AG10803 (cell line): ENCODE measurements at regions not wholly inside any gene's neighbourhood (a gene's known extent, or its start where the extent isn't known, plus 50 kb on each side); places are given as distances from the start of the nearest gene placed in this dataset.
A peak's percentile ranks its signal among the peaks of the same experiment; 100 is the strongest.

ENCODE experiments used
- DNase-seq: peaks from one replicate; pipeline ENCODE4 v3.0.0; 2010; ENCODE audit warnings: low read depth
- H3K4me3 ChIP-seq: 2 replicates; pipeline ENCODE4 v1.5.1; 2011; ENCODE audit warnings: mild to moderate bottlenecking, low read length, control low read depth
- CTCF ChIP-seq: conservative IDR thresholded peaks from 2 replicates; pipeline ENCODE4 v1.5.1; 2011; ENCODE audit warnings: mild to moderate bottlenecking, low read length, control low read depth, inconsistent platforms

DNA sequence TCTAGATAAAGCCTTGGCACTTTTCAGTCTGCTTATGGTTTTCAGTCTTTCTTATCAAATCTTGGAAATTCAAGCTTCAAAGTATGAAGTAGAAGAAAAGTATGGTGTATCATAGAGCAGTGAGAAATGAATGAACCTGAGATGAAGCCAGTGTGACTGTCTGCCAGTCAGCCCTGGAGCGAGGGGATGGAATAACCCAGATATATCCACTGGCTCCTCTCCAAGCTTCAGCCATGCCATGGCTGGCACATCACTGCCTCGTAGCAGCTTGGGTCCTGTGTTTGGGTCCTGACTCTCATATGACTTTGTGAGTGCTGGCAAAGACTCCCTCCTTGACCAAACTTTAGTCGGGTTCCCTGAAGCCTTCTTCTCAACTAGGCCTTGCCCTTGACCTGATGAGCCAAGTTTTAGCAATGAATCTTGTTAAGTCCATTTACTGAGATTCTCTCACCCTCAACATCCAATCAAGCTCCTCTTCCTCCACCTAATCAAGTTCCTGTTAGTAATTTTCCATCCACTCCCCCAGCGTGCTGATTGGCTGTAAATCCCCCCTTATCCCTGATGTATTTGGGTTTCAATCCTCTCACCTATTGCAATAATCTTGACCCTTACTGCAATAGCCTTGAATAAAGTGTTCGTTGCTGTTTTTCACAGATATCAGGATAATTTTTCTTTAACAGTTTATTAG is 62.5 kb upstream of the PRDX6 start:
- no peak overlapping the region for H3K4me3 ChIP-seq
- TF ChIP-seq CTCF: no peak
- DNase-seq: no peak

- no peak overlapping the region for H3K4me3 ChIP-seq
Measured at GRCh38 chr1:173415490-173415889, 61.6 kb upstream of the PRDX6 start.

DNA sequence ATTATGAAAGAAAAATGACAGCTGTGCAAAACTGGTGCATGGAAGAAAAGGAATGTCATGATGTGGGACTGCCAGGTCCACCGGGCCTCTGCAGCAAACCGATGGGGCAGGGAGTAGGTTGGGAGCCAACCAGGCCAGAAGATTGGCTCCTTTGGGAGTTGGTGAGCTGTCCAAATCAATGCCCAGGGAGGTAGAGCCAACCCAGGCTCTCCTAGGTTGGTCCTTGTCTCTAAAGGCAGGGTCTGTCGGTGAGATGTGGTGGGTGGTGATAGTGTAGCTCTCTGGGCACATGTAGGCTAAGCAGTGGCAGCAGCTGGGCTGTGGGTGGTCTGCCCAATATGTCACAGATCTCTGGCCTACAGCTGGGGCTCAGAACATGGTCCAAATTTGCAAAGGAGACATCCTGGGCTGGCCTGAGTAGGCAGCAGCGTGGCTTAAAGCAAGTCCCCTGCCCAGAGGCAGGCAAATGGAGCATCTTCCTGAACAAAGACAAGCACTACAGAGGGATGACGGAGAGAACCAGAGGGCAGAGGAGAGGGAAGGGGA is 61.2 kb upstream of the PRDX6 start:
- no peak for TF ChIP-seq CTCF
- no peak overlapping the region for H3K4me3 ChIP-seq

More at GRCh38 chr1:173415490-173415889, 61.6 kb upstream of the PRDX6 start:
- DNase-seq: no peak
- TF ChIP-seq CTCF: no peak

DNA sequence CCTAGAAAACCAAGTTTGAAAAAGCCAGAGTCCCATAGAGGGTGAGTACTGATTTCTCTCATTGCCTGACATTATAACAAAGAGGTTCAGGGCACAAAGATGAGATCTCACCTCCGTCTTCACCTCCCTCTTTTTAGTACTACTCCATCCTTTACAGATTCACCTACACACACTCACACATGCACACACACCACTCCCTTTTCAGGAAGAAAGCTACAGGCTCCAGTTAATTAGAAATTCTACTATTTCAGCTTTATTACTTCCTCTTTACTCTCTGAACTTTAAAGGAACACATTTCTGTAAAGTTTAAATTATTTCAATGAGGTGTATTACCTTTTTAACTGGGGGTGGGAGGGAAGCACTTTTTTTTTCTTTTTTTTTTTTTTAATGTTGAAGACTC is 59.6 kb upstream of the PRDX6 start:
- no peak for DNase-seq
- no peak for TF ChIP-seq CTCF
- no peak overlapping the region for H3K4me3 ChIP-seq

More for the DNA sequence above, 61.2 kb upstream of the PRDX6 start:
- DNase-seq: no peak

DNA sequence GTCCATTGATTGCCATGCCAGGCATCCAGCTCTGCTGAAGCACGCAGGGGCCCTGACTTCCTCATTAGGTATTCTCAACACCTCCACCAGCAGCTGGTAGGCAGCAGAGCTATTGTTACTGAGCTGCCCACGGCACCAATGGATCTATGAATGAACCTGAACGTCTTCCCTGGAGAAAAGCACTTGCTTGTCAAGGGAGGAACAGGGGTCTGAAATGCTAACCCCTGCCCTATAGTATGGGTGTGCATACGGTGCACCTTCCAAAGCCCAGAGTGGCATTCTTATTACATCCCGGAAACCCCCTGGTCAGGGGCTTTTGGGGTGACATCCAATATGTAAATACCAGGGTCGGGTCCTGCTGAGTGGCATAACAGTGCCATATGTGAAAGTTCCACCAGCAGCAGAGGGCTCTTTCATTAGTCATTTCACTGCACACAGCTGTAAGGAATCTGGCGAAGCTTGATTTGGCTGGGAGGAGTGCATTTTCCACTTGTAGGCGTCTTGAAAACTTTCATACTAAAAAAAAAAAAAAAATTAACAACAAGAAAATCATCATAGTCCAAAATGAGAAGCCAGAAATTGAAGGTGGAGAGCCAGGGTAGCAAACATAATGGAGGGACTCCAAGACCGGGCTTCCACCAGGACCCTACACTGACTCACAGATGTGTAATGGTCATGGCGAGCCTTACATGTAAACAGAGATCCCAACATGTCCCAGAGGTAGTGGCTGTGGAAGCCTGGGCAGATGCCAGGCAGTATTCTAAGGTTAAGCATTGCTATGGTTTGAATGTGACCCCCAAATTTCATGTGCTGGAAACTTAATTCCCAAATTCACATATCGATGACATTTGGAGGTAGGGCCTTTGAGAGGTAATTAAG is 58.8 kb upstream of the PRDX6 start:
- DNase-seq: peak; percentile 68

GRCh38 chr1:173420330-173420806 is 56.8 kb upstream of the PRDX6 start:
- DNase-seq: peak; percentile 71
- no peak overlapping the region for H3K4me3 ChIP-seq
- peak; percentile 84 for TF ChIP-seq CTCF

More for the DNA sequence above, 58.8 kb upstream of the PRDX6 start:
- H3K4me3 ChIP-seq: no peak overlapping the region
- no peak for TF ChIP-seq CTCF

DNA sequence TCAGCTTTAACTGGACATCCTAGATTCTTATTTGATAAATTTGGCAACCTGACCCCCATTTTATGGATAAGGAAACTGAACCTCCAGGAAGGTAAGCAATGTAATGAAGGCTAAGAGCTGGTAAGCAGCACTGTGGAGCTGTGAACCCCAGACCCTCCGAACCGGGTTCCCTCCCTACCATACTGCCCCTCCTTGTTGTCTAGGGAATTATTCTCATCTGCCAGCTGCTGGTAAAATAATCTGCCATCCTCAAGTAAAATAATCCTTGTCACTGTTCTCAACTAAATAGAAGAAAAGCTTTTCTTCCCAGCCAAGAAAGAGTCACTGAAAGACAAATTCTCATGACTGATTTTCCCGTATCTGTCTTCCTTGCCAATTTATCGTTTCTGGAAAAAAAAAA is 55.8 kb upstream of the PRDX6 start:
- TF ChIP-seq CTCF: no peak
- H3K4me3 ChIP-seq: no peak overlapping the region
- no peak for DNase-seq
